Hematopoietic multipotent progenitor cell treated with erythropoietin and hydrocortisone succinate and interleukin-3 and kit ligand, for 6 days (in vitro differentiated cells): ENCODE measurements at regions not wholly inside any gene's neighbourhood (a gene's known extent, or its start where the extent isn't known, plus 50 kb on each side); places are given as distances from the start of the nearest gene placed in this dataset.

Source experiments
- DNase-seq: peaks from one replicate; pipeline ENCODE4 v3.0.0-alpha.2; 2015

DNA sequence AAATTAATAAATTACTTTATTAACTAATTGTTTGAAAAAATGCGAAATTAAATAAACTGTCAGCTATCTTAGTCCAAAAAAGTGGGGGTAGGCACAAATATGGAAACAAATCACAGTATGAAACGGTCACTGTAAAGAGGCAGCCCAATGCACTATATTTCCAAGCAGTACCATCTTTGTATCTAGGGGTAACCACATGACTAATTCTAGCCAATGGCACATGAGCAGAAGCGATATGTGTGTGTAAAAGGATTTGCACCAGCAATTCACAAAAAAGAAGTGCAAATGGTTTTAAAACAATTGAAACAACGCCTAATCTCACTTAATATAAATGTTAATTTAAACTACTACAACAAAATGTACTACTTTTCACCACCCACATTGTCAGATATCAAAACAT, 129.5 kb upstream of the PRNP start:
- DNase-seq: no peak

DNA sequence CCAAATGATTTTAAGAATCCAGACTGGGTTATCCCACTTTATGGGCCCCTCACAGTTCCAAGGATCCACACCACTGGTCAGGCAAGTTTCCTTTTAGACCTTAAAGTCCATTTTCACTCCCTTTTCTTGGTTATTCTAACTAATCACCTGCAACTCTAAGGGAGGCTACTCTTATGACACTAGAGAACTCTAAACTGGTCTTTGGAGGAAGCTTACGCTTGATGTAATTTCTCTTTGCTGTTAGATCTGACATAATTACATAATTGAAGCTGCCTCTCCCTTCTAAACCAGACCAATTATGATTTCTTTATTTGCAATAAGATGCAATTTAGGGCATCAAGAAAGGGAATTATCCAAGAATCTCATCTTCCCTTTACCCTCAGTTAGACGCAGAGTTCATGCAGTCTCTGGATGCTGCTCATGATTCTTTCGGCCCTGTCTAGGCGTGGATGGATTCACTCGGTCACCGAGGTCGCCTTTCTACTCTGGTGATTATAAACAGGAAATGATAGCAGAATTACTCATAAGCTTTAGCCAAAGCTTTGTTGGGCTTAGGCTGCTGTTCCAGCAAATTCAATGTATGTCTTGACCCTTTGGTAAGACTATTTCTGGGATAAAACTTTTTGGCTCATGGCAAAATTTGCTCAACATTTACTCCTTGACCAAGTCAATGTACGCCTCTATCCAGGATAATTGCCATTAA, 130.9 kb upstream of the PRNP start:
- no peak for DNase-seq

DNA sequence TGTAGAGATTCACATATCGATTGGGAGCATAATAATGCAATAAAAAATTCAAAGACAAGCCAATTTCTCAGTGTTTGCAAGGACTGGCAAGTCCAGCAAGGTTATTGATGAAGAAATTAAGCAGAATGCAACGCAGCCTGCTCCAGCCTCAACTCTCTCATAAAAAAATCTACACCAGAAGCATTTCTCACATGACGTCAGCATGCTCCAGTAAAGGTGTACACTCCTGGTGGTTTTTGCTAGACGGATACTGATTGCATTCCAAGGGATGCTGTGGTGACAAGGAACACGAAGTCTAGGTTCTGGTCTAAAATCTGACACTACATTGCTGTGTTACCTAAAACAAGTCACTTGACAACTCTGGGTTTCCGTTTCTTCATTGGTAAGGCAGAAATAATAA, 131.9 kb upstream of the PRNP start:
- no peak for DNase-seq

DNA sequence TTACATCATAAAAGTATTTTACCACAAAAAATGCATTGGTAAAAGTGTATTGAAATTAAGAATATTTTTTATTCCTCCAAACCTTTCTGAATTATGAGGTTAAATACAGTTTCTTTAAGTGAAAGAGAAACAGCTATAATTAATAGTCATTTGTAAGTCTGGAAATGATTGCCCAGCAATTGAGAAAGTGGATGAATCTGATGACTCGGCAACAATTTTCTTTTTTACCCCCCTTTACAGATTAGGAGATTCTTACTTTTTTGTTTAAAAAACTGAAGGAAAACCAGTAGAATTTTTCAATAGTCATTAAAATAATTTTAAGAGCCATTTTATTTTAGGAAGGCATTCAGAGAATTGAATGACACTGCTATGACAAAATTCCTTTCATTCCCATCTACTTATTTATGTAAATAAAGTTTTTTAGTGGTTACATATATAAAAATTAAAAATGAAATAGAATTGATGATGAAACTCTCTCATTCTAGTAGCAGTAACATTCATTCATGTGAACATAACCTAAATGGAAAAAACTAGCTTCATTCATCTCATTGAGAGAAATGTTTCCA, 134.1 kb upstream of the PRNP start:
- DNase-seq: no peak

DNA sequence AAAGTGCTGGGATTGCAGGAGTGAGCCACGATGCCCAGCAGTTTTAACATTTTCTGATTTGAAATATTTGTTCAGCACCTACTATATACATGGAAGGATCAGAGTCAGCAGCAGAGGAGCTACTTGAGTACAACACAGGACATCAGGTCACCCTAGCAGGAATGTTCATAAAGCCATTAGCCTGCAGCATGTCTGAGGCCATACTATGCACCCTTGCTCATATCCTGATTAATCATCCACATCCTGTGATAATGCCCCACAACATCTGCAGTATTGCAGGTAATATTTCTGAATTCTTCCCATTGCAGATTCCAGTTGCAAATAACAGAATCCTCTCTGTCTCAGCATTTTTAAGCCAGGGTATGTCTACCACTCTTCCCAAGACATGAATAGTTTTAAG, 135.5 kb upstream of the PRNP start:
- no peak for DNase-seq

DNA sequence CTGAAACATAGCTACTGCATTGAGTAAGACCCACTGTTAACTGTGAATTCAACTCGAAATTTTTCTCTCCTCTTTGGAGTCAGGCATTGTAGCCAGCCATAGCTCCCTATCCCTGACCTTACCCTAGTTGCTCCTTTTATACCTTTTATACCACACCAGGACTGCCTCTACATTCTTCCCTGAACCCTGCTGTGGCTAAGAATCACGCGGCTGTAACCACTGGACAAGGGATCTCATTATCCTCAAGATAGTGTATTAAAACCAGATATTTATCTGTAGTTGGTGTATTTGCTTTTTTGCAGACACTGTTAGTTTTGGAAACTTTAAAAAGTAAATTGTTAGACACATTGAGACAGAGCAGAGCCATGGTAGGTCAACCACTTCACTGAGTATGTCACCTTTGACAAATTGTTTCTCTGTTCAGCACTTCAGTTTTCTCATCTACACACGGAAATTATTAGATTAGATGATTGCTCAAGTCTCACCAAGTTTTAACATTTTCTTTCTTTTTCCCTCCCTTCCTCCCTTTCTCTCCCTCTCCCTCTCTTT, 136.5 kb upstream of the PRNP start:
- DNase-seq: no peak

DNA sequence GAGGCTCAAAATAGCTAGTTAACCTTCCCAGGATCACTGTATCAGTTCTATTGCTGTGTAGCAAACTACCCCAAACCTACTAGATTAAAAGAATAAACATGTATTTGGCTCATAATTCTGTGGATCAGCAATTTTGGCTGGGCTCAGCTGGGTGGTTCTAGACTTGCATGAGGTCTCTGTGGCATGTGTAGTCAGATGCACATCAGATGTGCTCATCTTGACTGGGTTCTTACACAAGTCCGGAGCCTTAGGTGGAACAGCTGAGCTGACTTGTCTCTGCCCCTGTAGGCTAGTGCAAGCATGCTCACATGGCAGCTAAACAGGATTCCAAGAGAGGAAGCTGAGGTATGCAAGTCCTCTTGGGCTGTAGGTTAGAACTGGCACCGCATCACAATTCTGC, 137.7 kb upstream of the PRNP start:
- DNase-seq: no peak

DNA sequence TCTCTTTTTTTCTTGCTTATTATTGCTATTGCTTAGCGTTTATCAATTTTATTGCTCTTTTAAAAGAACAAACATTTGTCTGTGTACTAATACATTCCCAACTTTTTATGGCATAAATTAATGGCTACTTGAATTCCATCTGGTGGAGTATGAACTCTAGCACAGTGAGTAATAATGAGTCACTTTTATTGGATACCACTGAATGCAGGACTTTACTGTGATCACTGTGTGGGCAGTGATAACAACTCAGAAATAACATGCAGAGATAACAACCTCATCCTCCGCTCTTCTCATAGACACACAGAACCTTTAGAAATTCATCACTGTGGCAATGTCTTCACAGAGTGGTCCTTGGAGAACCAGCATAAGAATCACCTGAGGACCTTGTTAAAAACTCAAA, 139.5 kb upstream of the PRNP start:
- no peak for DNase-seq

DNA sequence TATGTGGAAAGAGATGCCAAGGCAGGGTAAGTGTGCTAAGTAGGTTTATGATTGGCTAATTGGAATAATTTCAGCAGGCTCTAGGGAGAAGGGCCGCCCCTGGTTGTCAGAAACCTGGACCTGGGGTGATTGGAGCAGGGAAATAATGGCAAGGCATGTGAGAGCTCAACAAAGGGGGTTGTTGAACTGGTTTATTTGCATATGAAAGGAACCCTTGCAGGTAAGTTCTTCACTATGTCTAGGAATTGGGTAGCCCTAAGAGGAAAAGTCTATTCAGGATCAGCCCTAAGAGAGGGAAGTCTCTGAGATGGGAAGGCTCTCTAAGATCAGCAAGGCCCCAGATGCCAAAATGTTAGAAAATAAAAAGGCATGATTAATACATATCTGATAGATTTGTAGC, 139.9 kb upstream of the PRNP start:
- no peak for DNase-seq

DNA sequence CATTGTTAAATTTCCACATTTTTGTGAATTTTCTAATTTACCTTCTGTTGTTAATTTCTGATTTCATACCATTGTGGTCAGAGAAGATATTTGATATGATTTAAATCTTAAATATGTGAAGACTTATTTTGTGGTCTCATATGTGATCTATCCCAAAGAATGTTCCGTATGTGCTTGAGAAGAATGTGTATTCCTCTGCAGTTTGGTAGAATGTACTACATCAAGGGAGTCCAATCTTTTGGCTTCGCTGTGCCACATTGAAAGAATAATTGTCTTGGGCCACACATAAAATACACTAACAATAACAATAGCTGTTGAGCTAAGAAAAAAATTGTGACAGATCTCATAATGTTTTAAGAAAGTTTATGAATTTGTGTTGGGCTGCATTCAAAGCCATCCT, 140.7 kb upstream of the PRNP start:
- no peak for DNase-seq

DNA sequence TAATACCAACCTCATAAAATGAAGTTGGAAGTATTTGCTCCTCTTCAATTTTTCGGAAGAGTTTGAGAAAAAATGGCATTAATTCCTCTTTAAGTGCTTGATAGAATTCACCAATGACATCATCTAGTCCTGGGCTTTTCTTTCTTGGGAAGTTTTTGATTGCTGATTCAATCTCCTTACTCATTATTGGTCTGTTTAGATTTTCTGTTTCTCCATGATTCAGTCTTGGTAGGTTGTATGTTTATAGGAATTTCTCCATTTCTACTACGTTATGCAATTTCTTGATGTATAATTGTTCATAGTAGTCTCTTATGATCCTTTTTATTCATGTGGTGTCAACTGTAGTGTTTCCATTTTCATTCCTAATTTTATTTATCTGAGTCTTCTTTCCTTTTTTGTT, 141.5 kb upstream of the PRNP start:
- no peak for DNase-seq

DNA sequence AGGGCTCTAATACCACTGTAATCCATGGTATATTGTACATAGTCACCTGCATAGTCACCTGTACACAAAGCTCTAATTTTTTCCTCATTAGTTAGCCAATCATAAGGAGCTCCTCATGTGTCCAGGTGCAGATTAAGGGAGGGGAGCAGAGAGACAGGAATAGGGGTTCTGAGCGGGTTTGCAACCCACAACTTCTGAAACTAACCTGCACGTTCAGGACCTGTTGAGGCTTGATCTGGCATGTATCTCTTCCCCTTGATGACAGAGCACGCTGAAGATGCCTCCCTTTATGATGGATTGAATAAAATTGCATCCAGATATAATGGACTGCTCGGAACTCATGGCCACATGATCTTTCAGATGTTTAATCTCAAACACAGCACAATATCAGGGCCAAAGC, 144.0 kb upstream of the PRNP start:
- no peak for DNase-seq

DNA sequence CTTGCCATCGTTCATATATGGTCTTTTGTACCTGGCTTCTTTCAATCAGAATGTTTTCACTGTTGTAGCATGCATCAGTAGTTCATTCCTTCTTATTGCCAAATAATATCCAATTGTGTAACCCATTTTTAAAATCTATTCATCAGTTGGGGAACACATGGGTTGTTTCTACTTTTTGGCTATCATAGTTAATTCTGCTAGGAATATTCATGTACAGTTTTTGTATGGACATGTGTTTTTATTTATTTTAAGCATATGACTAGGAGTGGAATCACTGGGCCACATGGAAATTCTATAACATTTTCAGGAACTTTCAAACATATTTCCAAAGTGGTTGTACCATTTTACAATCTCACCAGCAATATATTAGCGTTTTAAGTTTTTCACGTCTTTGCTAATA, 151.9 kb upstream of the PRNP start:
- no peak for DNase-seq

DNA sequence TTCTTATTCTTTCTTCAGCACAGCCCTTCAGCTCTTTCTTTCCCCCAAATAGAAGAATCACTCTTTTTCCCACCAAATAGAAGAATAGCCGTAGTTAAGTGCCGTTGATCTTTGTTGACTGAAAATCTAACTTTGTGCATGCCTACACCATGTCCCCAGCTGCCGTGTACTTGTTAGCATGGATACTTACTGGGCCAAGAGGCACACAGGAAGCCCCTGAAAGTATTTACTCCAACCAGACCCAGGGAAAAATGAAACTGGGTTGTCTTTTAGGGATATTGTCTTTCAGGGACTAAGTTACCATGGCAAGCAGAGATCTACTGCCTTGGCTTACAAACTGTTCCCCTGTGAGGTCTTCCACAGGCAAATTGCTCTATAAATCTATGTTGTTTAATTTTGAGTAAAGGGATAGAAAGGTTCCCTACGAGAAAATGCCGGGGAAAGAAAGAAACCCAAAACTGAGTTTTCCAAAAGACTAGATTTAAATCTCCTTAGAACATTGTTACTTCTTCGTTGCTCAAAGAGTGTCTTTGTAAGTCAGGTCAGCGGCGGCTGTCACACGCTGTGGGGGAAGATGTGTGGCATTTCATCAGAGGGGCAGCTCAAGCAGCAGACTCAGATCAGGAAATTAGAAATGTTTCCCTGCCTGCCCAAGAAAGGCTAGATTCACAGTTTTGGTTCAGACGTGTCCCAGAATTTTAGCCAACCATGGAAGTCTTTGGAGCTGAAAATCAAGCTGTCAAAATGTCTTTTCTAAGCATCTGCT, 152.7 kb upstream of the PRNP start:
- no peak for DNase-seq

DNA sequence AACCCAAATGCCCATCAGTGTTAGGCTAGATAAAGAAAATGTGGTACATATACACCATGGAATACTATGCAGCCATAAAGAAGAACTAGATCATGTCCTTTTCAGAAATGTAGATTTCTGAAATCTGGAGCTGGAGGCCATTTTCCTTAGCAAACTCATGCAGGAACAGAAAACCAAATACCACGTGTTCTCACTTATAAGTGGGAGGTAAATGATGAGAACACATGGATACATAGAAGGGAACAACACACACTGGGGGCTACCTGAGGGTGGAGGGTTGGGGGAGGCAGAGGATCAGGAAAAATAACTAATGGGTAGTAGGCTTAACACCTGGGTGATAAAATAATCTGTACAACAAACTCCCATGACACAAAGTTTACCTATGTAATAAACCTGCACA, 153.5 kb upstream of the PRNP start:
- DNase-seq: no peak

DNA sequence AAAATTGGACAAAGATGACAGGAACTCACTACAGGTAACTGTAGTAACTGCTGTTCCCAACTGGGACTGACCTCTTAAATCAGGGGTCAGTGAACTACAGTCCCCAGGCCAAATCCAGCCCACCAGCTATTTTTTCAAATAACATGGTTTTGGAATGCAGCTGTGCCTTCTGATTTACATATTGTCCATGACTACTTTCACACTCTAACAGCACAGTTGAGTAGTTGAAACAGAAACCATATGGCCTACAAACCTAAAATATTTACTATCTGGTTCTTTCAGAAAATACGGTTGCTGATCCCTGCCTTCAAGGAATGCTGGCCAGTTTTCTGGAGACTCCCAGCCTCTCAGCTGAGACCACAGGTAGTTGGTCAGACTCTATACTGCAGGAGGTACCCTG, 161.5 kb upstream of the PRNP start:
- no peak for DNase-seq

DNA sequence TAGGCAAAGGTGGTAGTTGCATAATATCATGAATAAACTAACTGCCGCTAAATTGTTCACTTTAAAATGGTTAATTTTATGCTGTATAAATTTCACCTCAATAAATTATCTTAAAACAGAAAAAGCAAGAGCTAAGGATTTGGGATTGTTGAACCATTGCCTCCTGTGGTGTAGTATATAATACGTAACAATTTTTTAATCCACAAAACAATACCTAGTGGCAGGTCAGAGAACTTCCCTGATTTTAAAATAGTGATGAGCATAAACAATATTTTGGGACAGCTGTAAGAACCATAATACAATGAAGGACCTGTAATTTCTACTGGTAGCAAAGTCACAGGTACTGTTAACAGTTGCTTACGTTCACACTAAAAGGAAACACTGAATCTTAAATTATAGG, 161.9 kb upstream of the PRNP start:
- DNase-seq: no peak

DNA sequence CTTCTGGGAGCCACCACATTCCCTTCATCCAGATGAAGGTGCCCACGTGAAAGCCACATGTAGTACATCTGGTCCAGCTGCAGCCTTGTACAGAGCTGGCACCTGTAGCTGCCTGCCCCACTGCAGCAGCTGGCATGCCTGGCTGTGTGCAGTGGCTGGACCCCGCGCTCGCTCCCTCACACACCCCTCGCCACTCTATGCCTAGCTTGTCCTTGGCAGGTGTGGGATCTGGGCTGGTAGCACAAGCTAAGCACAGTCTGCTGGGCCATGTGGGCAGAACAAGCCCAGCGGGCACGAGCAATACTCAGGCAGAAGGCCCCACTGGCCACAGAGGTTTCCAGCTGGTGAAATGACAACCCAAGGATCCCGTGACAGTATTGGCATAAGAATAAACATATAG, 163.9 kb upstream of the PRNP start:
- DNase-seq: no peak

DNA sequence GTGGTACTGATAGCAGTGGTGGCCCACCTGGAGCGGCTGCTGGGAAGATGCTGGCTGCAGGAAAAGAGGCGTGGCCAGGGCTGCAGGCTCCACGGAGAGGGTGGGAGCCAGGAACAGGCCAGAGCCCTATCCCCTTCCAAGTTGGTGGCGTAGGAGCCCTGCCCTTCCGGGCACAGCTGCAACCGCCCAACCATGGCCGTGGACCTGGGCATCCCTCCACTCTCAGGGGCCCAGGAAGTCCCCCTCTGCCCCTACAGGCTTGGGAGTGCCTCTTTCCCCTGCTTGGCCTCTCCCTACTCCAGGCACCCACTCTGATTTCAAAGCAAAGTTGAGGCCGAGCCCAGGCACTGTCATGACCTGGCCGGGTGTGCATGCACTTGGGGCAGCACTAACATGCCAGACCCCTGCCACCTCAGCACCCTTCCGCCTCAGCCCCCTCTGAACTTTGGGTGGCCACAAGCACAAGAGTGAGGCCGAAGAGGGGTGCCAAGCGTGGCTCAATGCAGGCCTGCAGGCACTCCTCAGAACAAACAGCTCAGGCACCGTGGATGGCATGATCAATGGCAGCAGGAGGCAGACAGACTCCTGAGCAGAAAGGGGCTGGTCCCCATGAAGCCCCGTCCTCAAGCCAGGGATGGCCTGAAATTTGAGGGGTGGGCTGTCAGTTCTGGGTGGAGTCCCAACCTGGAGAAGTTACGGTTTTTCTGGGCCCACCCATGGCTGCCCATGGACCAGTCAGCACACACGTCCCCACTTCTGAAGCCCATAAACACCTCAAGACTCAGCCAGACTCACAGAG, 164.9 kb upstream of the PRNP start:
- no peak for DNase-seq

DNA sequence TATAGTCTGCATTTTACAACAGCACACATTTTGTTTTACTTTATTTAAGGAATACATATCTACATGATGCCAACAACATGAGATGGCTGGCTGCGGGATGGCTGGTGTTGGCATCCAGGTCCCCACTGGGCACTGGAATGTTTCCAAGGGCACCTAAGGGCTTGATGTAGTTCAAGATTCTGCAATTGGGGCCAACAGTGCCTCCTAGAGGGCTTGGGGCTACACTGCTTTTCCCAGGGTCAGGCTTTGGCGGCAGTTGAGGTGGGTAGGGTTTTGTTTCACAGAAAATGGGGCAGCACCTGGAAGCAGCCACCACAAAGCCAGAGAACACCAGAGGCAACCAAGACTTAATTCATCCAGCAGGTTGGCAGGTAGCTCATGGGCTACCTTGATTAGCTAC, 166.7 kb upstream of the PRNP start:
- DNase-seq: peak; percentile 52

DNA sequence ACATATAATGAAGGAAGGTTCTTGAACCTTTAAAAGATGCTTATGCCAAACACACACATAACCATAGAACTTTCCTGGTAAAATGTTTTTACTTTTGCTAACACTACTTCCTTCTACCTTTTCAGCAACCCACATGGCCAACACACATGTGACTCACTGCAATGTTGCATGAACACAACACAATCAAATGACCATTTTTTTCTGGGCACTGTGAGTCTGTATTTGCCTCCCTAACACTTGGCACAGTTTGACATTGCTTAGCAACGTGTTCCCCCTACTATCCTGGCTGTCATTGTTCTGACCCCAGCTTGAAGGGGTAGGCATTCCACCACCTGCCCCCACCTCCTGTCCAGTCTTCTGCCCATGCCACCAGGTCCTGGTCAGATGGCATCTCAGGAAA, 169.4 kb upstream of the PRNP start:
- no peak for DNase-seq

DNA sequence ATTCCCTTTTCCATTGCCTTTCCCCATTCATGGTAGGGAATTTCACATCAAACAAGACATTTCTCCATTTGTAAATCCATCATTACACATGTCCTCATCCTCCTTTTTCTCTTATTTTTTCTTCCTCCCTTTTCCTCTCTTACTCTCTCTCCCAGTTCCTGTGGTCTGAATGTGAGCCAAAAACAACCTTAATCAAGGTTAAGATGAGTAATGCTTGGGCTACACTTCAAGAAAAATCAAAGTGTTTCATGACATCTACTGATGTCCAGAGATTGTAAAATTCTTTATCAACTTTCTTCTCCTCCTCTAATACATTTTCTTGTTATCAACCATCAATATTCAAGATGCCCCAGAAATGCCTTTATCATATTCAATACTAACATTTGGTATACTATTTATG, 172.5 kb upstream of the PRNP start:
- no peak for DNase-seq

DNA sequence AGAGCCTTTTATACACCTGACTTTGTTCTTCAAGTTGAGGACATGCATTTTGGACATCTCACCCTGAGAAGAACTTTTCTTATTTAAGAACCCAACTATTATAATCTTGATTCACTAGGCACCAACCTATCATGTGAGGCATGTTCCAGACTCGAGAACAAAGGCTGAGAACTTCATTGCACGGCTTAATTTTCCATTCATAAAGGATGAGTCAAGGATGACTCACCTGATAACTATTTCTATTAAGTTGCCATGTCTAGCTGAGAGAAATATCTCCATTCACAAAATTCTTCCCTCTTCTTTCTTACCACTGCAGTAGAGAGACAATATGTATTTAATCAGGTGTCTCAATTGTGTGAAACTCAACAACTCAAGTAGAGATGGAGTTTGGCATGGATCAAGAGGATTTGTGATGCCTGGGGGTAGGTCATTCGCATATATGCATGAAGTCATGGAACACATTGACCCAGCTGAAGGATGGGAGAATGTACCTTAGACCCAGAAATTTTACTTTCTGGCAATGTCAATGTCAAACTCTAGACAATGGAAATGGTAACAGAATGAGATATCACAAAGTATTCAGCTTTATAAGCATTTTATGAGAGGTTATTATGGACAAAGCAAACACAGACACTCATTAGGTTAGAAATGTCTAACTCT, 173.2 kb upstream of the PRNP start:
- no peak for DNase-seq
